GM10266 (cell line): ENCODE measurements at regions not wholly inside any gene's neighbourhood (a gene's known extent, or its start where the extent isn't known, plus 50 kb on each side); places are given as distances from the start of the nearest gene placed in this dataset.

Source experiments
- DNase-seq: peaks from one replicate; pipeline ENCODE4 v3.0.0; 2012; ENCODE audit errors: extremely low spot score
- TF ChIP-seq, protein P1 (sequence below): IDR thresholded peaks from 2 replicates; pipeline ENCODE4 v1.5.1; 2012; ENCODE audit warnings: mild to moderate bottlenecking, low read depth; ENCODE audit not compliant: control insufficient read depth, insufficient read depth; ENCODE audit errors: missing control alignments

DNA sequence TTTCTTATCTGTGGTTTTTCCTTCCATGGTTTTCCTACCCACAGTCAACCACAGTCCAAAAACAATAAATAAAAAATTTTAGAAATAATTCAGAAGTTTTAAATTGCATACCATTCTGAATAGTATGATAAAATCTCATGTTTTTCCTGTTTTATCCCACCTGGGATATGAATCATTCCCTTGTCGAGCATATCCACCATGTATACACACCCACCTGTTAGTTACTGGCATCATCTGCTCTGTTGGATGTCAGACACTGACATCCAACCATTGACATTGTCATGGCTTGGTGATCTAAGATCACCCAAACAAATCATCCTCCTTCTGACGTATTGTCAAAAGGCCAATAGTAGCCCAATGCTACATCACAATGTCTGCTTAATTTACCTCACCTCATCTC is 749.8 kb downstream of the TNS3 start:
- TF ChIP-seq, protein P1, sequence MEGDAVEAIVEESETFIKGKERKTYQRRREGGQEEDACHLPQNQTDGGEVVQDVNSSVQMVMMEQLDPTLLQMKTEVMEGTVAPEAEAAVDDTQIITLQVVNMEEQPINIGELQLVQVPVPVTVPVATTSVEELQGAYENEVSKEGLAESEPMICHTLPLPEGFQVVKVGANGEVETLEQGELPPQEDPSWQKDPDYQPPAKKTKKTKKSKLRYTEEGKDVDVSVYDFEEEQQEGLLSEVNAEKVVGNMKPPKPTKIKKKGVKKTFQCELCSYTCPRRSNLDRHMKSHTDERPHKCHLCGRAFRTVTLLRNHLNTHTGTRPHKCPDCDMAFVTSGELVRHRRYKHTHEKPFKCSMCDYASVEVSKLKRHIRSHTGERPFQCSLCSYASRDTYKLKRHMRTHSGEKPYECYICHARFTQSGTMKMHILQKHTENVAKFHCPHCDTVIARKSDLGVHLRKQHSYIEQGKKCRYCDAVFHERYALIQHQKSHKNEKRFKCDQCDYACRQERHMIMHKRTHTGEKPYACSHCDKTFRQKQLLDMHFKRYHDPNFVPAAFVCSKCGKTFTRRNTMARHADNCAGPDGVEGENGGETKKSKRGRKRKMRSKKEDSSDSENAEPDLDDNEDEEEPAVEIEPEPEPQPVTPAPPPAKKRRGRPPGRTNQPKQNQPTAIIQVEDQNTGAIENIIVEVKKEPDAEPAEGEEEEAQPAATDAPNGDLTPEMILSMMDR = no peak
- no peak for DNase-seq

DNA sequence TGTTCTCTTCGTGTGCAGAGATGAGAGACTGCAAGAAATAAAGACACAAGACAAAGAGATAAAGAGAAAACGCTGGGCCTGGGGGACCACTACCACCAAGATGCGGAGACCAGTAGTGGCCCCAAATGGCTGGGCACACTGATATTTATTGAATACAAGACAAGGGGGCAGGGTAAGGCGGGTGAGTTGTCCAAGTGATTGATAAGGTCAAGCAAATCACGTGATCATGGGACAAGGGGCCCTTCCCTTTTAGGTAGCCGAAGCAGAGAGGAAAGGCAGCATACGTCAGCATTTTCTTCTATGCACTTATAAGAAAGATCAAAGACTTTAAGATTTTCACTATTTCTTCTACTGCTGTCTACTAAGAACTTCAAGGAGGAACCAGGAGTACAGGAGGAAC is 762.1 kb downstream of the TNS3 start:
- TF ChIP-seq, protein P1 = no peak
- DNase-seq = no peak

DNA sequence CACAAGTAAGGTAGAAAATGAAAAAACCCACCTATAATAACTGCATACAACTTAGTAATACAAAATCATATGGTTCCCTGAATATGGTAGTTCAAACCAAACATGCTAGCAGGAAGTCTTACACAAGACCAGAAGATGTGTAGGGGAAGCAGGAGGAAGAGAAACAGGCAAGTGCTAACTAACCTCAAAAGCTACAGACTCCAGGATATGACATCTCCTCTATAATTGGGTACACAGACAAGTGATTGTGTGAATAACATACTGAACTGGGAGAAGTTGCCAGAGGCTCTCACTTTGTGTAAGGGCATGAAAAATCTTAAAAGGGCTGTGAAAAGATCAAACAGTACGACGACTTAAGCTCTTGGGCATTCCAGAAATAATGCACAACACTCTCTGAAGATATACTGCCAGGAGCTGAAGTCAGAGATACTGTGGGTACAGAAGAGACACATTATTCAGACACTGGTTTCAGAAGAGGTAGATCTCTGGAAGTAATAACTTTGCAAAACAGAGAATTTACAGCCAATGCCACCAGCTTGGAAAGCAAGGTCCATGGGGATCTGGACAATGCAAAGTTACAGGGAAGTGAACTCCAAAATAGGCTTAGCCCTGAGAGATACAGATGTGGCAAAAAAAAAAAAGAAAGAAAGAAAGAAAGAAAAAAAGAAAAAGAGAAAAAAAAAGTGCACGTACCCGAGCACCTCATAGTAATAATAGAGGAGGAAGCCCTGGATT is 767.2 kb downstream of the TNS3 start:
- DNase-seq = no peak
- TF ChIP-seq, protein P1 = no peak

GRCh38 chr7:46812101-46812675 is 769.7 kb downstream of the TNS3 start:
- DNase-seq = no peak
- TF ChIP-seq, protein P1 = no peak

- DNase-seq = no peak
- TF ChIP-seq, protein P1 = no peak
These were observed 770.4 kb downstream of the TNS3 start for GRCh38 chr7:46811529-46811928.

DNA sequence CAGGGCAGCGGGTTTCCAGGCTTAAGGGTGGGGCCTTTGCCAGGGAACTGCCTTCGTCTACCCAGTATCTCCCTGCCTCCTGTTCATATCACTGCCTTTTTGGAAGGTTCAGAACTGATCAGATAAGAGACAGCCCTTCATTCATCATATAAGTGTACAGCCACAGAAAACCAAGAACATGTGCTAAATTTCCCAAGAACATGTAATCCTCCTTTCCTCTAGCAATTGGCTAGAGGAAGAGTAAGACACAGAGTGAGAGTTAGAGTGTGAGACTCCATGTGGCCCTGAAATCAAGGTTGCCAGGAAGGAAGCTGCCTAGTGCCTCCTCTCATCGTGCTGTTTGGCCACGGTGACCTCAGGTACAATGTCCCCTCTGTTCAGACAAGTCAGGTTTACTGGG is 770.9 kb downstream of the TNS3 start:
- DNase-seq = no peak
- TF ChIP-seq, protein P1 = no peak

GRCh38 chr7:46809886-46810285 is 772.0 kb downstream of the TNS3 start:
- DNase-seq = no peak
- TF ChIP-seq, protein P1 = no peak
